NCI-H345 treated with DMSO at 0.1 percent for 48 hours (cell line): ENCODE measurements at regions not wholly inside any gene's neighbourhood (a gene's known extent, or its start where the extent isn't known, plus 50 kb on each side); places are given as distances from the start of the nearest gene placed in this dataset.
A peak's percentile ranks its signal among the peaks of the same experiment; 100 is the strongest.

Experiments
- DNase-seq: peaks from one replicate; lab custom pipeline; 2025; ENCODE audit not compliant: unreplicated experiment; lab: John Stamatoyannopoulos, UW

DNA sequence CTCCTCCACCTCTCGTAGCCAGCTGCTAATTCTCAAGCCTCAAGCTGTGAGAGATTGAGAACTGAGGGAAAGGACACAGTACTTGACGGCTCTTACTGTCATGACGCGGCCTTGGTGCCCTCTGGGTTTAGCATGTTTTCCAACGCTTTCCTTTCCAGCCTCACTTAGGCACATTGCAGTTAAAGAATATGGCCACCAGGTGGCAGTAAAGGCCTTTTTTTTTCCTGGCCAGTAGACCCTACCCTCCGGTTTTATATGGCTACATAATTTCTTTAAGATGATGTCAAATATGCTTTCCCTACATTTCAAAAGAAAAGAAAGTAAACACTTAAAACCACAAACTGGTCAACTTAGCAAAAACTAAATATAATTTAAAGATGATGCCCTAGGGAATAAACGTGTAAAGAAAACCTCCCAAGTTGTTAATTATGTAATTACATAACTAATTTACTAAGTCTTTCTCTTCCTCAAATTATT is 56.8 kb upstream of the PRDX6 start:
- peak; percentile 66 for DNase-seq

DNA sequence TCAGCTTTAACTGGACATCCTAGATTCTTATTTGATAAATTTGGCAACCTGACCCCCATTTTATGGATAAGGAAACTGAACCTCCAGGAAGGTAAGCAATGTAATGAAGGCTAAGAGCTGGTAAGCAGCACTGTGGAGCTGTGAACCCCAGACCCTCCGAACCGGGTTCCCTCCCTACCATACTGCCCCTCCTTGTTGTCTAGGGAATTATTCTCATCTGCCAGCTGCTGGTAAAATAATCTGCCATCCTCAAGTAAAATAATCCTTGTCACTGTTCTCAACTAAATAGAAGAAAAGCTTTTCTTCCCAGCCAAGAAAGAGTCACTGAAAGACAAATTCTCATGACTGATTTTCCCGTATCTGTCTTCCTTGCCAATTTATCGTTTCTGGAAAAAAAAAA is 55.8 kb upstream of the PRDX6 start:
- DNase-seq, result no peak

DNA sequence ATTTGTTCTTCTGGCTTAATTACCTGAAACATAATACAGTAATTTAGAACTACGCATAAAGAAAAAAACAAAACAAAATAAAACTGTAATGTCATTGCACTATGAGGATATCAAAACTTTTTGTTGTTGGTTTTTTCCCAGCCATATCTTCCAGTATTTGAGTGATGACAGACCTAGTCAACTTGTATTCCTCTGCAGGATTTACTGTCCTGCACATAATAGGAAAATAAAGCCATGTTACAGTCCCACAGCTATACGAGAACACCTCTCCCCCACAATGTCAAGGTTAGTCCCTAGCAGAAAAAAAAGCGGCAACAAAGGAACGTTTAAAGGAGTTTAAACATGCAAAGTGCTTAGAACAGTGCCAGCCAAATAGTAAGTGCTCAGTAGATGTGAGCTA is 55.3 kb upstream of the PRDX6 start:
- DNase-seq, result no peak

DNA sequence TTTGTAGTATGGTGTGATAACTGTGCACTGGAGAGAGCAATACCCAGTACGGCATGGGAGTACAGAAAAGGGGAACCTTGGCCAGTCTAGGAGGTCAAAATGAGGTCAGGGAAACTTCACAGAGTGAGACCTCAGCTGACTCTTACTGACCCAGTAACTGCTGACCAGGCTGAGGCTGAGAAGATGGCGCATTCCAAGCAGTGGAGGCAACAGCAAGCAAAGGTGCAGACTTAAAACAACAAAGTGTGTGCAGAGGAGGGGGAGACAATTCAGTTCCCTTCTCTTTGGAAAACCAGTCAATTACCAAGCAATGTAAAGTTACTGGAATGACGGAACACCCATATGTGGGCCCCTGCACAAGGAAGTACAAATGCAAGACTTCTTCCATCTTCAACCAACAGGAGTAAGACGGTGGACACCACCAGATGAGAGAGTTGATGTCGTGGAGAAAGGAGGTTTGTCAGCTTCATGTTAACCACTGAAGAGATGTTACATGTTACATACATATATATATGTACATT is 54.6 kb upstream of the PRDX6 start:
- no peak for DNase-seq

DNA sequence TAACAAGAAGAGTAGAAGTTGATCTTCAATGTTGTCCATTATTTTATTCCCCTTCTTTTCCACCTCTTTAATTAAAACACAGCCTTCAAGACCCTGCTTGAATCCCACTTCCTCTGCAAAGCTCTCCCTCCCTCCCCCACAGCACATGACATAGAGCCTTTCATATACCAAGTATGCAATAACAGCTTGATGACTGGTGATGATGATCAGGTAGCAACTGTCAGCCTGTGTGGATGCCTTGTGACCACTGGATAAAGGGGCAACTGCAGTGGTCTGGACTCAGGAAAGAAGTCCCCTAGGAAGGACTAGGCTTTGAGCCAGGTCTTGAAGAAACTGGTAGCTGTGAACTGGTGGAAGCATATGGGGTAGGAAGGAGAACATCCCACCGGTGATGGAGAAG is 53.8 kb upstream of the PRDX6 start:
- no peak for DNase-seq

DNA sequence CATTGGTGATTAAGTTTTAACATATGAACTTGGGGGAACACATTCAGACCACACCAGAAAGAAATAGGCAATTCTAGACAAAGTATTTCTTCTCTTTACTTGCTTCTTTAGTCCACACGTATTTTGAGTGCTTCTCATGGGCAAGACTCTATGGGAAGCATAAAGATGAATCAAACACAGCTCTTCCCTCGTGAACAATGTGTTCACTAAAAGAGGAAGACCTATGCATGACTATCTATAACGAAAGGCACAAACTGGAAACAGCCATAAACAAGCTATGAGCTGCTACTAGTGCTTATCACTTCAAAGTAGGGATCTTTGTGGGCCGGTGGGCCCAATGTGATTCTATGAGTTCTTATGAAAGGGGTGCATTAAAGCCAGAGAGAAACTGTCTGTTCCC is 53.0 kb upstream of the PRDX6 start:
- DNase-seq, result no peak

DNA sequence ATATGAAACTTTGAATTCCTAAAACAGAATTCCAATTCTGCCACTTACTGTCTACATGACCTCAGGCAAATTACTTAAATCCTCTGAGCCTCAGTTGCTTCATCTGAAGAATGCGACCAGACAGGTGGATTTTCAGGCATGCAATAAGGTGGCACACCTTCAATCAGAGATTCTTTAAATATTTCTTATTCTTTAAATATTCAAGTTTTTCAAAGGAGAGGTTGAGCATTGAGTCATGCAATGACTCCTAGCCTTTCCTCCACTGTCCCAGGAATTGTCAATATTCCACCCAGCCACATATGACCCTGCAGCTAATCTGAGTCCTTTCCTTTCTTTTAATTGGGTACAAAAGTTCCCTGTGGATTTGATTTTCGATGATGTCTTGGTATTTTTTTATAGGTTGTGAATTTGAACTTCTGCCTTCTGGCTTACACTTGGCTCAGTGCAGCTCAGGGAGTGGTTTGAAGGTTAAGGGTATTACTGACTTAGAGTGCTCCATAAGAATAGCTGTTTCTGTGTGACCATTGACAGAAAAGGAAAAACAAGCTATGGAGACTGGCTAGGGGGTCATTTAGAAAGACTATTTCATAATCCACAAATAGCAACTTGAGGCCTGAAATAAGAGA is 52.2 kb upstream of the PRDX6 start:
- DNase-seq, result no peak

DNA sequence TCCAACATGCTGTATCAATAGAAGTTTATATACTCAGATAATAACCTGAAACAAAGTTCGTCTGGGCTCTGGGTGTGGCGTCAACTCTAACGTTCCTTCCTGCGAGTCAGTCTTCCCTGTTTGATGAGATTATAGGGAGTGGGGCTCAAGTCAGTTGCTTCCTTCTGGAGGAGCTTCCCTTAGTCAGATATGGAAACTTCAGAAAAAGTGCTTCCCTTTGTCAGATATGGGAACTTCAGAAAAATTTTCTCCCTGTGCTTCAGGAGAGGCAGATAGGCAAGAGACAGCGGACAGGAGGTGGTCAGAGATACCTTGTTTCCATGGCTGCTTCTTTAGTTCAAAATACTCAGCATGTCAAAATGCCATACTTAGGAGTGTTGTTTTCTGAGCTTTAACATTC is 51.1 kb upstream of the PRDX6 start:
- no peak for DNase-seq

DNA sequence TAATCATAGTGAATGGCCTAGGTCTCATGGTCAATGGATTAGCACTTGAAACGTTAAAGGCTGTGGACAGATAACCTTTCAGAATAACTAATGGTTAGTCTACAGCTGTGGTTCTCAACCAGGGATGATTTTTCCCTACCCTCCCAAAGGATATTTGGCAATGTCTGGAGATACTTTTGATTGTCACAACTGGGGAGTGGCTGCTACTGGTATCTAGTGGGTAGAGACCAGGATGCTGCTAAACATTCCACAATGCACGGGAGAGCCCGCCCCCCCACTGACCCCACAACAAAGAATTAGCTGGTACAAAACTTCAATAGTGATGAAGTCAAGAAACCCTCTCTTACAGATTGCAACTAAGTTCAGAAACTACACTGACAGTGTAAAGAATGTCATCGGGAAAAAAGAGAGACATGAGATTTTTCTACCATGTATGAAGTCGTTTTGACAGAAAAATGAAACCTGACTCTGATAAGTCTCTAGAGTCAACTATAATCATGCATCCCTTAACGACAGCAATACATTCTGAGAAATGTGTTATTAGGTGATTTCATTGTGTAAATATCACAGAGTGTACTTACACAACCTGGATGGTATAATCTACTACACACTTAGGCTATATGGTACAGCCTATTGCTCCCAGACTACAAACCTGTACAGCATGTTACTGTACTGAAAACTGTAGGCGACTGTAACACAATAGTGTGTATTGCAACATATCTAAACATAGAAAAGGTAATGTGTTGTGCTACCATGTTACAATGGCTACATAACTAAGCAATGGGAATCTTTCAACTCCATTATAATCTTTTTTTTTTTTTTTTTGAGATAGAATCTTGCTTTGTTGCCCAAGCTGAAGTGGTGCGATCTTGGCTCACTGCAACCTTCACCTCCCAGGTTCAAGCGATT is 49.7 kb upstream of the PRDX6 start:
- DNase-seq, result no peak
